ENCODE measurements at regions not wholly inside any gene's neighbourhood (a gene's known extent, or its start where the extent isn't known, plus 50 kb on each side); places are given as distances from the start of the nearest gene placed in this dataset.
"Not testable (repeated sequence)": the region's sequence is repeated elsewhere in the genome, so short reads cannot be mapped to it uniquely, and the experiment has no call there.

DNA sequence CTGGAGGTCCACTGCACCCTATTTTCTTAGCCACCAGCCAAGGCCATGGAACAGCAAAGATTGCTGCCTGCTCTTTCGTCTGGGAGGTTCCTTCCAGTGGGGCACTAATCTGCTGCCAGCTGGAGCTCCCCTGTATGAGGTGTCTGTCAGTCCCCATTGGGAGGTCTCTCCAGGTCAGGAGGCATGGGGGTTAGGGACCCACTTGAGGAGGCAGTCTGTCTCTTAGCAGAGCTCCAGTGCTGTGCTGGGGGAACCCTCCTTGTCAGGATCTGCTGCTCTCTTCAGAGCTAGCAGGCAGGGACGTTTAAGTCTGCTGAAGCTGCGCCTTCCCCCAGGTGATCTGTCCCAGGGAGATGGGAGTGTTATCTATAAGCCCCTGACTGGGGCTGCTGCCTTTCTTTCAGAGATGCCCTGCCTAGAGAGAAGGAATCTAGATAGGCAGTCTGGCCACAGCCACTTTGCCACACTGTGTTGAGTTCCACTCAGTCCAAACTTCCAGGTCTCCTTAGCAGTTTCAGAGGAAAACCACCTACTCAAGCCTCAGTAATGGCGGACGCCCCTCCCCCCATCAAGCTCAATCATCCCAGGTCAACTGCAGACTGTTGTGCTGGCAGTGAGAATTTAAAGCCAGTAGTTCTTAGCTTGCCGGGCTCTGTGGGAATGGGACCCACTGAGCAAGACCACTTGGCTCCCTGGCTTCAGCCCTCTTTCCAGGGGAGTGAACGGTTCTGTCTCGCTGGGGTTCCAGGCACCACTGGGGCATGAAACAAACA, 317.7 kb downstream of the LRRC70 start:
- TF ChIP-seq MYC (IDR thresholded peaks at IDR 0.05; ENCODE audit: low read depth, low read length), result no peak
- TF ChIP-seq, protein P1, sequence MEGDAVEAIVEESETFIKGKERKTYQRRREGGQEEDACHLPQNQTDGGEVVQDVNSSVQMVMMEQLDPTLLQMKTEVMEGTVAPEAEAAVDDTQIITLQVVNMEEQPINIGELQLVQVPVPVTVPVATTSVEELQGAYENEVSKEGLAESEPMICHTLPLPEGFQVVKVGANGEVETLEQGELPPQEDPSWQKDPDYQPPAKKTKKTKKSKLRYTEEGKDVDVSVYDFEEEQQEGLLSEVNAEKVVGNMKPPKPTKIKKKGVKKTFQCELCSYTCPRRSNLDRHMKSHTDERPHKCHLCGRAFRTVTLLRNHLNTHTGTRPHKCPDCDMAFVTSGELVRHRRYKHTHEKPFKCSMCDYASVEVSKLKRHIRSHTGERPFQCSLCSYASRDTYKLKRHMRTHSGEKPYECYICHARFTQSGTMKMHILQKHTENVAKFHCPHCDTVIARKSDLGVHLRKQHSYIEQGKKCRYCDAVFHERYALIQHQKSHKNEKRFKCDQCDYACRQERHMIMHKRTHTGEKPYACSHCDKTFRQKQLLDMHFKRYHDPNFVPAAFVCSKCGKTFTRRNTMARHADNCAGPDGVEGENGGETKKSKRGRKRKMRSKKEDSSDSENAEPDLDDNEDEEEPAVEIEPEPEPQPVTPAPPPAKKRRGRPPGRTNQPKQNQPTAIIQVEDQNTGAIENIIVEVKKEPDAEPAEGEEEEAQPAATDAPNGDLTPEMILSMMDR (IDR thresholded peaks at IDR 0.05; ENCODE audit: low read depth, low read length), result no peak
- TF ChIP-seq MAX (IDR thresholded peaks at IDR 0.05; ENCODE audit: low read depth, low read length), result no peak
- TF ChIP-seq POLR2A (IDR thresholded peaks at IDR 0.05; ENCODE audit: extremely low read depth, insufficient read length), result no peak
- H3K4me3 ChIP-seq (ENCODE audit: low read depth, low read length), result no peak overlapping the region
- DNase-seq (ENCODE audit: low read depth), result no peak

- TF ChIP-seq, protein P1 (IDR thresholded peaks at IDR 0.05; ENCODE audit: low read depth, low read length), result no peak
- no peak for TF ChIP-seq MYC (IDR thresholded peaks at IDR 0.05; ENCODE audit: low read depth, low read length)
- no peak for TF ChIP-seq POLR2A (IDR thresholded peaks at IDR 0.05; ENCODE audit: extremely low read depth, insufficient read length)
- no peak for TF ChIP-seq MAX (IDR thresholded peaks at IDR 0.05; ENCODE audit: low read depth, low read length)
- H3K4me3 ChIP-seq (ENCODE audit: low read depth, low read length), result no peak overlapping the region
- DNase-seq (ENCODE audit: low read depth), result no peak
Observed at GRCh38 chr5:62886603-62887315, 308.1 kb downstream of the LRRC70 start.

- not testable (repeated sequence) for H3K4me3 ChIP-seq (ENCODE audit: low read depth, low read length)
Observed at GRCh38 chr5:62837330-62837729, 258.7 kb downstream of the LRRC70 start.

DNA sequence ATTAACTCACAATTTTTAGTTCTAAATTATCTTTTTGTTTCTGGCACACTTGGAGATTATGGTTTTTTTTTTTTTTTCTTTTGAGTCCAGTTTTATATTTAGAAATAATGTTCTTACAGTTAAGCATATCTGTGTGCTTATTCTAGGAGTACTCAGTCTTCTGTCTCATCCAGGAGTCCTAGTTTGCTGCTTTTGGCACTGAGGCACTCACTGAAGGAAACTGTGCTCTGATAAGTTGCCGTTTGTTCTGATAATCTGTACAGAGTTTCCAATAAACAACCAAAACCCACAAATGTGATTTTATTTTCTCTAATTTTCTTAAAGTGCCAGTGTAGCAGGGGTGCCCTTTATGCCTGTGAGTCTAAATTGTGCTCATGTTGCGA, 251.0 kb downstream of the LRRC70 start:
- TF ChIP-seq, protein P1 (IDR thresholded peaks at IDR 0.05; ENCODE audit: low read depth, low read length), result no peak
- DNase-seq (ENCODE audit: low read depth), result no peak
- H3K4me3 ChIP-seq (ENCODE audit: low read depth, low read length), result no peak overlapping the region

More at GRCh38 chr5:62837330-62837729, 258.7 kb downstream of the LRRC70 start:
- DNase-seq (ENCODE audit: low read depth), result not testable (repeated sequence)

GRCh38 chr5:62828742-62829603, 250.4 kb downstream of the LRRC70 start:
- DNase-seq (ENCODE audit: low read depth), result no peak
- no peak overlapping the region for H3K4me3 ChIP-seq (ENCODE audit: low read depth, low read length)
- TF ChIP-seq POLR2A (IDR thresholded peaks at IDR 0.05; ENCODE audit: extremely low read depth, insufficient read length), result no peak

DNA sequence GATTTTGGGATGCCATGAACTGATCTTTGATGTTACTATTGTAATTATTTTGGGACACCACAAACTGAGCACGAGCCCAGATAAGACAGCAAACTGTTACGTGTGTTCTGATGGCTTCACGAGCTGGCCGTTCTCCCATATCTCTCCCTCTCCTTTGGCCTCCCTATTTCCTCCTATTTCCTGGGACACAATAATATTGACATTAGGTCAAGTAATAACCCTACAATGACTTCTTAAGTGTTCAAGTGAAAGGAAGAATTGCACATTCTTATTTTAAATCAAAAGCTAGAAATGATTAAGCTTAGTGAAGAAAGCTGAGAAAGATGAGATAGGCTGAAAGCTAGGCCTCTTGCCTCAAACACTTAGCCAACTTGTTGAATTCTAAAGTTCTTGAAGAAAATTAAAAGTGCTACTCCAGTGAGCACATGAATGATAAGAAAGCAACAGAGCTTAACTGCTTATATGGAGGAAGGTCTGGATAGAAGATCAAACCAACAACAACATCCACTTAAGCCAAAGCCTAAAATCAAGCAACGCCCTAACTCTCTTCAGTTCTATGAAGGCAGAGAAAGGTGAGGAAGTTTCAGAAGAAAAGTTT, 247.1 kb downstream of the LRRC70 start:
- TF ChIP-seq, protein P1 (IDR thresholded peaks at IDR 0.05; ENCODE audit: low read depth, low read length), result no peak
- TF ChIP-seq POLR2A (IDR thresholded peaks at IDR 0.05; ENCODE audit: extremely low read depth, insufficient read length) (no peak), MAX (IDR thresholded peaks at IDR 0.05; ENCODE audit: low read depth, low read length) (no peak), MYC (IDR thresholded peaks at IDR 0.05; ENCODE audit: low read depth, low read length) (no peak)
- H3K4me3 ChIP-seq (ENCODE audit: low read depth, low read length), result no peak overlapping the region
- DNase-seq (ENCODE audit: low read depth), result no peak
